LHCN-M2 (cell line): ENCODE measurements at regions not wholly inside any gene's neighbourhood (a gene's known extent, or its start where the extent isn't known, plus 50 kb on each side); places are given as distances from the start of the nearest gene placed in this dataset.

Experiments
- DNase-seq: peaks from one replicate; pipeline ENCODE4 v3.0.0-alpha.2; 2012; ENCODE audit warnings: low read depth

- DNase-seq = no peak
These were observed 84.3 kb downstream of the GATA6 start for GRCh38 chr18:22253676-22254075.

DNA sequence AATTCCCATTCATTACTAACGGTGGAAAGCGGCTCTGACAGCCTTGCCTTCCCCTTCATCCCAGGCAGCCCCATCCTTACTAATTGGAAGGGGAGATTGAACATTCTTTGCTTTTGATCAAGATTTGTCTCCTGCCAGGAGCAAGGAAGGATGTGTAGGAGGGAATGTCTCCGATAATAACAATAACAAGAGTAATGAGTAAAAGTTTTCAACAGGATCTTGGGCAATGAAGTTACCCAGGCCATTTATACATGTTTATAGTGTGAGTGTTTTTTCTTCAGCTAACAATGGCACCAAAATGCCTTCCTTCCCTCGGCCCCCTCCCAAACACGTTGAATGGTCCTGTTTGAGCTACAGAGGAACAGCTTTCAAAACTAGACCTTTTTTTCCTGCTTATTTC is 83.8 kb downstream of the GATA6 start:
- no peak for DNase-seq
